IMR-90 (cell line): ENCODE measurements at regions not wholly inside any gene's neighbourhood (a gene's known extent, or its start where the extent isn't known, plus 50 kb on each side); places are given as distances from the start of the nearest gene placed in this dataset.

Experiments used
- ATAC-seq: fragments of 200-7000 bp; cut with Tn5 transposase; 2 replicates; pipeline ENCODE4 v1.9.1; 2020; ENCODE audit warnings: low read depth, mild to moderate bottlenecking, moderate library complexity
- BruUV-seq: library from RNA; stranded (reverse); fragments of 400-500 nt; replicated peaks from 2 replicates; lab custom pipeline; 2021; lab: Mats Ljungman, UMichigan
- CTCF ChIA-PET: fragments of 300-600 bp; formaldehyde crosslinking; extraction: SDS; loops from one replicate; lab custom pipeline; 2021; ENCODE audit warnings: antibody characterized with exemption; lab: Yijun Ruan, JAX
- POLR2A ChIA-PET: fragments of 300-600 bp; sonication (Branson Sonifier 250); formaldehyde crosslinking; loops from one replicate; lab custom pipeline; 2022; ENCODE audit warnings: antibody characterized with exemption; ENCODE audit not compliant: unreplicated experiment; lab: Charles Lee
- DNase-seq: peaks from one replicate; pipeline ENCODE4 v3.0.0; 2013
- H2AFZ ChIP-seq: replicated peaks from 2 replicates; pipeline ENCODE3; 2013; ENCODE audit warnings: low read length, mild to moderate bottlenecking; ENCODE audit not compliant: poor library complexity
- H2AK5ac ChIP-seq: 2 replicates; pipeline ENCODE4 v1.6.1; 2013; ENCODE audit warnings: low read depth, low read length, inconsistent platforms
- H2AK9ac ChIP-seq: replicated peaks from 2 replicates; pipeline ENCODE3; 2013; ENCODE audit warnings: mild to moderate bottlenecking, low read depth, low read length, moderate library complexity; ENCODE audit not compliant: poor library complexity
- H2BK120ac ChIP-seq: 2 replicates; pipeline ENCODE4 v1.6.1; 2013; ENCODE audit warnings: low read depth, low read length, inconsistent platforms
- H2BK15ac ChIP-seq: 3 replicates; pipeline ENCODE4 v1.6.1; 2013; ENCODE audit warnings: low read depth, low read length, inconsistent platforms
- H2BK20ac ChIP-seq: 2 replicates; pipeline ENCODE4 v1.6.1; 2013; ENCODE audit warnings: low read depth, mild to moderate bottlenecking, inconsistent platforms, low read length, moderate library complexity
- H2BK5ac ChIP-seq: 2 replicates; pipeline ENCODE4 v1.6.1; 2013; ENCODE audit warnings: mild to moderate bottlenecking, low read depth, low read length, inconsistent platforms; ENCODE audit not compliant: poor library complexity, severe bottlenecking
- H3K14ac ChIP-seq: replicated peaks from 2 replicates; pipeline ENCODE4 v1.6.1; 2013; ENCODE audit warnings: low read depth, low read length, inconsistent platforms
- H3K18ac ChIP-seq: 2 replicates; pipeline ENCODE4 v1.6.1; 2013; ENCODE audit warnings: low read depth, low read length, control low read depth
- H3K23ac ChIP-seq: 2 replicates; pipeline ENCODE4 v1.6.1; 2013; ENCODE audit warnings: low read depth, low read length, inconsistent platforms
- H3K27ac ChIP-seq: 2 replicates; pipeline ENCODE4 v1.5.1; 2013; ENCODE audit warnings: mild to moderate bottlenecking, control low read depth, low read length; ENCODE audit not compliant: insufficient read depth
- H3K27me3 ChIP-seq: 2 replicates; pipeline ENCODE4 v1.6.1; 2013; ENCODE audit warnings: low read length; ENCODE audit not compliant: control insufficient read depth, insufficient read depth
- H3K36me3 ChIP-seq: 2 replicates; pipeline ENCODE4 v1.6.1; 2013; ENCODE audit warnings: low read length, mixed read lengths; ENCODE audit not compliant: control insufficient read depth, insufficient read depth
- H3K4ac ChIP-seq: 2 replicates; pipeline ENCODE4 v1.6.1; 2013; ENCODE audit warnings: low read depth, low read length, inconsistent platforms
- H3K4me1 ChIP-seq: 2 replicates; pipeline ENCODE4 v1.6.1; 2013; ENCODE audit warnings: low read length, mixed read lengths; ENCODE audit not compliant: control insufficient read depth, insufficient read depth
- H3K4me2 ChIP-seq: 2 replicates; pipeline ENCODE4 v1.6.1; 2013; ENCODE audit warnings: low read depth, mild to moderate bottlenecking, control low read depth, low read length, moderate library complexity
- H3K4me3 ChIP-seq: 2 replicates; pipeline ENCODE4 v1.5.1; 2013; ENCODE audit warnings: low read depth, mild to moderate bottlenecking, control low read depth, low read length, moderate library complexity; ENCODE audit not compliant: insufficient read depth
- H3K56ac ChIP-seq: 2 replicates; pipeline ENCODE4 v1.6.1; 2013; ENCODE audit warnings: low read length, inconsistent platforms; ENCODE audit not compliant: insufficient read depth; ENCODE audit errors: extremely low read depth
- H3K79me1 ChIP-seq, 2 experiments: 2 replicates each; pipeline ENCODE4 v1.6.1; 2013; ENCODE audit warnings: low read length in 2 of 2, inconsistent platforms in 1 of 2, low read depth in 1 of 2
- H3K9ac ChIP-seq: 2 replicates; pipeline ENCODE4 v1.6.1; 2013; ENCODE audit warnings: low read depth, low read length, control low read depth
- H3K9me1 ChIP-seq: 2 replicates; pipeline ENCODE4 v1.6.1; 2013; ENCODE audit warnings: low read length, inconsistent platforms; ENCODE audit not compliant: insufficient read depth
- H3K9me3 ChIP-seq: 2 replicates; pipeline ENCODE4 v1.6.1; 2013; ENCODE audit warnings: low read length; ENCODE audit not compliant: control insufficient read depth, insufficient read depth
- H4K20me1 ChIP-seq: 2 replicates; pipeline ENCODE4 v1.6.1; 2013; ENCODE audit warnings: low read length, inconsistent platforms; ENCODE audit not compliant: insufficient read depth
- H4K5ac ChIP-seq: 2 replicates; pipeline ENCODE4 v1.6.1; 2013; ENCODE audit warnings: mild to moderate bottlenecking, low read depth, low read length, control low read depth
- H4K8ac ChIP-seq, 2 experiments: 2 replicates each; pipeline ENCODE4 v1.6.1; 2013; ENCODE audit warnings: low read depth in 2 of 2, low read length in 2 of 2, control low read depth in 1 of 2, inconsistent platforms in 1 of 2
- H4K91ac ChIP-seq: 2 replicates; pipeline ENCODE4 v1.6.1; 2013; ENCODE audit warnings: low read depth, low read length, inconsistent platforms; ENCODE audit not compliant: insufficient read depth
- CEBPB ChIP-seq: IDR thresholded peaks from 2 replicates; pipeline ENCODE4 v1.6.1; 2012; ENCODE audit warnings: low read depth, low read length, improper control_type of control experiment
- ELK1 ChIP-seq: fragments of 150-350 bp; IDR thresholded peaks from 2 replicates; pipeline ENCODE4 v1.6.1; 2016; ENCODE audit warnings: low read depth, mild to moderate bottlenecking, low read length, moderate library complexity, borderline replicate concordance
- FOS ChIP-seq: fragments of 150-350 bp; IDR thresholded peaks from 2 replicates; pipeline ENCODE4 v1.6.1; 2016; ENCODE audit warnings: low read depth, low read length
- MAZ ChIP-seq: IDR thresholded peaks from 2 replicates; pipeline ENCODE4 v1.6.1; 2012; ENCODE audit warnings: low read depth, mild to moderate bottlenecking, low read length, improper control_type of control experiment, moderate library complexity, borderline replicate concordance
- MXI1 ChIP-seq: IDR thresholded peaks from 2 replicates; pipeline ENCODE4 v1.6.1; 2012; ENCODE audit warnings: low read depth, mild to moderate bottlenecking, low read length, moderate library complexity, borderline replicate concordance
- NFE2L2 ChIP-seq: fragments of 150-350 bp; IDR thresholded peaks from 2 replicates; pipeline ENCODE4 v1.6.1; 2016; ENCODE audit warnings: low read depth, mild to moderate bottlenecking, low read length
- POLR2A ChIP-seq: IDR thresholded peaks from 2 replicates; pipeline ENCODE4 v1.6.1; 2012; ENCODE audit warnings: mild to moderate bottlenecking, low read depth, low read length
- RAD21 ChIP-seq: IDR thresholded peaks from 2 replicates; pipeline ENCODE4 v1.6.1; 2012; ENCODE audit warnings: low read length, improper control_type of control experiment
- RFX5 ChIP-seq: IDR thresholded peaks from 2 replicates; pipeline ENCODE4 v1.8.0; 2012; ENCODE audit warnings: low read depth, mild to moderate bottlenecking, low read length, moderate library complexity
- SMC3 ChIP-seq: fragments of 150-350 bp; IDR thresholded peaks from 2 replicates; pipeline ENCODE4 v1.6.1; 2016; ENCODE audit warnings: low read depth, mild to moderate bottlenecking, antibody characterized with exemption, low read length, moderate library complexity
- USF2 ChIP-seq: fragments of 150-350 bp; IDR thresholded peaks from 2 replicates; pipeline ENCODE4 v1.6.1; 2017; ENCODE audit warnings: mild to moderate bottlenecking, antibody characterized with exemption, low read length, low read depth
- WGBS, 2 experiments: methylation state at CpG; one replicate each; pipeline versions ENCODE4 v1.1.5 to v1.1.7; 2013; ENCODE audit warnings: missing lambda C conversion rate in 2 of 2; ENCODE audit not compliant: insufficient read length in 1 of 2; ENCODE audit errors: extremely low coverage in 2 of 2; 5-methylcytosine and 5-hydroxymethylcytosine counted together
- dilution Hi-C: fragments of 300-500 bp; cut with HindIII; formaldehyde crosslinking; loops from one replicate; pipeline ENCODE4 v1.14.3; 2018; ENCODE audit warnings: low sequenced_read_pairs; ENCODE audit not compliant: unreplicated experiment
- in situ Hi-C: fragments of 300-500 bp; cut with MboI; formaldehyde crosslinking; loops from 3 replicates; pipeline ENCODE4 v1.14.3; 2019; ENCODE audit warnings: low sequenced_read_pairs, inconsistent platforms, mixed read lengths
- intact Hi-C: fragments of 100-400 bp; cut with micrococcal nuclease; formaldehyde crosslinking; loops from 2 replicates; pipeline ENCODE4 v1.10.0; 2022

GRCh38 chr11:31959716-31960115, 131.2 kb upstream of the RCN1 start:
- POLR2A ChIA-PET: no interaction called here

More at GRCh38 chr11:31959716-31960115, 131.2 kb upstream of the RCN1 start:
- H2BK20ac ChIP-seq: no peak overlapping the region
- no peaks in the 10 kb centered on the region for H4K20me1 ChIP-seq
- in situ Hi-C loops (no loop called here), dilution Hi-C loops (no loop called here), intact Hi-C loops (loop anchor here (2.0 to 5.0 kb wide), 2 partner anchors 563 to 852 kb away; no protein-coding TSS in a partner anchor)
- no peak overlapping the region for H3K9ac ChIP-seq
- ATAC-seq (no peak), DNase-seq (peak; percentile 11)
- H3K4me1 ChIP-seq: no peaks in the 10 kb centered on the region
- no peaks in the 10 kb centered on the region for H3K9me1 ChIP-seq
- no peaks in the 10 kb centered on the region for H3K36me3 ChIP-seq
- H3K27me3 ChIP-seq: peaks cover 4% of the 10 kb centered on the region
- H4K5ac ChIP-seq: no peak overlapping the region
- no peak overlapping the region for H2BK15ac ChIP-seq
- H3K27ac ChIP-seq: no peak overlapping the region
- H2AFZ ChIP-seq: no peak overlapping the region
- H3K4me3 ChIP-seq: no peak overlapping the region
- no peak overlapping the region for H3K4me2 ChIP-seq
- H2BK120ac ChIP-seq: no peak overlapping the region
- H4K8ac ChIP-seq: no peak overlapping the region
- TF ChIP-seq MAZ: no peak
- TF ChIP-seq NFE2L2: no peak
- TF ChIP-seq CEBPB: no peak
- TF ChIP-seq FOS: no peak
- TF ChIP-seq POLR2A: no peak
- TF ChIP-seq RAD21: no peak
- TF ChIP-seq RFX5: no peak
- no peak for TF ChIP-seq MXI1
- no peak for TF ChIP-seq ELK1
- no peak for TF ChIP-seq USF2
- TF ChIP-seq SMC3: no peak
- H3K23ac ChIP-seq: no peak overlapping the region
- H2AK5ac ChIP-seq: no peak overlapping the region
- WGBS, 2 experiments: 100% methylated on average over 1 of the region's 6 CpGs; no CpG with 5 or more reads in 1 of the 2 experiments
- H3K18ac ChIP-seq: no peak overlapping the region
- no peak overlapping the region for H2BK5ac ChIP-seq
- no peaks in the 10 kb centered on the region for H3K79me1 ChIP-seq
- H2AK9ac ChIP-seq: no peak overlapping the region
- no peak overlapping the region for H3K56ac ChIP-seq
- no peaks in the 10 kb centered on the region for H3K9me3 ChIP-seq
- BruUV-seq: no TSS peak
- H3K14ac ChIP-seq: no peak overlapping the region
- CTCF ChIA-PET: no interaction called here
- H3K4ac ChIP-seq: no peak overlapping the region
- H4K91ac ChIP-seq: no peak overlapping the region
